IPS DF 6.9 (cell line): ENCODE measurements at regions not wholly inside any gene's neighbourhood (a gene's known extent, or its start where the extent isn't known, plus 50 kb on each side); places are given as distances from the start of the nearest gene placed in this dataset.

Experiments
- DNase-seq: peaks from one replicate; pipeline ENCODE4 v3.0.0-alpha.2; 2013; ENCODE audit warnings: low read depth, low spot score
- H3K27ac ChIP-seq: one replicate; pipeline ENCODE4 v1.5.1; 2013; ENCODE audit warnings: low read length, control low read depth
- H3K27me3 ChIP-seq: 2 replicates; pipeline ENCODE4 v1.6.1; 2013; ENCODE audit warnings: mild to moderate bottlenecking, low read length; ENCODE audit not compliant: control insufficient read depth, insufficient read depth
- H3K36me3 ChIP-seq: 2 replicates; pipeline ENCODE4 v1.6.1; 2013; ENCODE audit warnings: low read length; ENCODE audit not compliant: control insufficient read depth, insufficient read depth
- H3K4me1 ChIP-seq: 2 replicates; pipeline ENCODE4 v1.6.1; 2013; ENCODE audit warnings: low read length; ENCODE audit not compliant: control insufficient read depth, insufficient read depth
- H3K4me3 ChIP-seq: 2 replicates; pipeline ENCODE4 v1.5.1; 2013; ENCODE audit warnings: mild to moderate bottlenecking, low read length
- H3K9me3 ChIP-seq: 2 replicates; pipeline ENCODE4 v1.6.1; 2013; ENCODE audit warnings: low read length, inconsistent platforms; ENCODE audit not compliant: control insufficient read depth, insufficient read depth
- WGBS: extraction: QIAGEN DNeasy Blood & Tissue Kit; methylation state at CpG from one replicate; pipeline ENCODE4 v1.1.7; 2013; ENCODE audit warnings: mixed read lengths, missing lambda C conversion rate; ENCODE audit not compliant: insufficient read length, insufficient coverage; 5-methylcytosine and 5-hydroxymethylcytosine counted together

DNA sequence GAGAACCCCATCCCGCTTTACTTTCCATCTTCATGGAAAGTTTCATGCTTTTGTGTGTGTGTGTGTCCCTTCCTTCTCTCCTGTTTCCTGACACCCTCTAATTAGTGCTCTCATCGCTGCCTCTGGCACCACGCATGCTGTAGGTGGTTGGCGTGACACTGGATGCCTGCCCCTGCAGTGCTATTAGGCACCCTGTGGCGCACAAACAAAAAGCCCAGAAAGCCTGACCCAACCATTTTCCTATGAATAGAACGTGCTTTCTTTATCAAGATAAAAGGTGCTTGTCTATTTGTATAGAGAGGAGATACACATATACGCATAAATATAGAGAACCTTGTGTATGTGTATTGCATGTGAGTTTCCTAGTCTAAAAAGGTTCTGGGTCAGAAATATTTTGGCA is 120.8 kb upstream of the CDCA7L start:
- Histone ChIP-seq H3K27ac (no peak overlapping the region), H3K4me1 (peaks cover 2% of the 10 kb centered on the region), H3K9me3 (no peaks in the 10 kb centered on the region), H3K27me3 (no peaks in the 10 kb centered on the region), H3K36me3 (no peaks in the 10 kb centered on the region), H3K4me3 (no peak overlapping the region)
- WGBS = no CpG with 5 or more reads among the region's 7 CpGs
- no peak for DNase-seq

DNA sequence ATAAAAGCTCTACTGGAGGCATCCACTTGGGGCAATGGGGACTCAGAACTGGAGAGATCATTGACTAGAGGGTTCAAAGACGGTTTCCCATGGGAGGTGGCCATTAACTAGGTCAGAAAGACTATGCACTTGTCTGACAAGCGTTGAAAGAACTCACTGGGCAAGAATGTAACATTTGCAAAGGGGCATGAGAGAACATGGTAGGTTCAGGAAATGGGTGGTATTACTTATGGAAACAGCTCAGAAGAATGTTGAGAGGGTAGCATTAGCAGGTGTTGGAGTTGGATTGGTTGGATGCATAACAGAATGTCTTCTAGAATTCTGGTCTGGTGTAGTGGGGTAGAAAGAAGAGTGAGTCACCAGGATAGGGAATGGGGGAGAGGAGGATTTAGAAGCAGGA is 119.1 kb upstream of the CDCA7L start:
- no peak overlapping the region for H3K27ac ChIP-seq
- H3K36me3 ChIP-seq = no peaks in the 10 kb centered on the region
- no peaks in the 10 kb centered on the region for H3K27me3 ChIP-seq
- peaks cover 2% of the 10 kb centered on the region for H3K4me1 ChIP-seq
- DNase-seq = no peak
- no peaks in the 10 kb centered on the region for H3K9me3 ChIP-seq
- no CpG with 5 or more reads among the region's 2 CpGs for WGBS
- H3K4me3 ChIP-seq = no peak overlapping the region

DNA sequence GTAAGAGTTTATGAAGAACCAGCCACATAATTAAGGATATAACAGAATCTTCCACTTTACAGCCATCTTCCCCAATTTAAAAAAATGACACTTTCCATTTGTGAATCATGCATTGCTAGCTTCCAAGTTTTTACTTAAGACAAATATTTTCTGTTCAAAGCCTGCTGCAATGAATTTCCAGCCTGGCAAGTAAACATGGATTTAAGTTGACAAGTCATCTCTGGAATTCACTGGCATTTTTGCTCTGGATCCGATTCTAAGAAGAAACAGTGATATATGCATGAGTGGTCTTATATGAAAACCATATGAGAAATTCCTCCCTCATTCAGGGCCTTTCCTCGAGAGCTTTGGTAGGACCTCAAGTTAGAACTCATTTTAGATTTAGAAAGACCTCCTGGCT is 116.1 kb upstream of the CDCA7L start:
- no CpG with 5 or more reads among the region's 2 CpGs for WGBS
- Histone ChIP-seq H3K36me3 (no peaks in the 10 kb centered on the region), H3K27me3 (no peaks in the 10 kb centered on the region), H3K4me3 (no peak overlapping the region), H3K4me1 (peaks cover 2% of the 10 kb centered on the region), H3K27ac (no peak overlapping the region), H3K9me3 (no peaks in the 10 kb centered on the region)
- DNase-seq = no peak

DNA sequence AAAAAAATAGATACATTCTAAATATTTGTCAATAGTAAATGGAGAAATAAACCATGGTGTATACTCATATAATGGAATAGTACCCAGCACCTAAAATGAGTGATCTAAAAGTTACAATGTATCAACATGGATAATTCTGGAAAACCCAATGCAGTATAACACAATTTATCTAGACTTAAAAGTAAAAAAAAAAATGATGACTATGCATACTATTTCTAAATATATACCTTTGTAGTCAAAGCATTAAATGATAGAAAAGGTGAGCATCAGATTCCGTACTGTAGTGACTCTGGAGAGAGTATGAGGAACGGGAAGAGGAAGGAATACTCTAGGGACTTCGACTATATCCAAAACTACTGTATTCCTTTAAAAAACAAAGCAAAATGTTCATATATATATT is 115.2 kb upstream of the CDCA7L start:
- no CpG with 5 or more reads among the region's 3 CpGs for WGBS
- H3K4me1 ChIP-seq = no peaks in the 10 kb centered on the region
- no peak overlapping the region for H3K4me3 ChIP-seq
- H3K9me3 ChIP-seq = no peaks in the 10 kb centered on the region
- no peaks in the 10 kb centered on the region for H3K27me3 ChIP-seq
- DNase-seq = no peak
- no peaks in the 10 kb centered on the region for H3K36me3 ChIP-seq
- no peak overlapping the region for H3K27ac ChIP-seq

DNA sequence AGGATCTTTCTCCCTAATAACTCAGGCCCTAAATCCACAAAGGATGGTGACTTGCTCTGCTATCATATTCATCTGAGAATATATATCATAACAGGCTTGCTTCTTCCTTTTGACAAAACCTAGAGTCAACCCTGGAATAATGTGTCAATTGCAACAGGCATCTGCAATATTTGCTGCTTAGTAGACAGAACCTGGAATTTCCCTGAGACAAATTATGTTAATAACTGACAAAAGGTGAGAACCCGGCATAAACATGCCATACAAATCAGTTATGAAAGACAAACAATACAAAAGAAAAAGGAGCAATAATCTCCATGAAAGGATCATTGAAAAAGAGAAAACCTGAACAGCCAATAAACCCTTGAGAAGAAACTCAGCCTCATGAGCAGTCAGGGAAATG is 114.5 kb upstream of the CDCA7L start:
- Histone ChIP-seq H3K27me3 (no peaks in the 10 kb centered on the region), H3K27ac (no peak overlapping the region), H3K4me1 (no peaks in the 10 kb centered on the region), H3K36me3 (no peaks in the 10 kb centered on the region), H3K9me3 (no peaks in the 10 kb centered on the region), H3K4me3 (no peak overlapping the region)
- WGBS = no CpG with 5 or more reads among the region's 1 CpG
- no peak for DNase-seq

DNA sequence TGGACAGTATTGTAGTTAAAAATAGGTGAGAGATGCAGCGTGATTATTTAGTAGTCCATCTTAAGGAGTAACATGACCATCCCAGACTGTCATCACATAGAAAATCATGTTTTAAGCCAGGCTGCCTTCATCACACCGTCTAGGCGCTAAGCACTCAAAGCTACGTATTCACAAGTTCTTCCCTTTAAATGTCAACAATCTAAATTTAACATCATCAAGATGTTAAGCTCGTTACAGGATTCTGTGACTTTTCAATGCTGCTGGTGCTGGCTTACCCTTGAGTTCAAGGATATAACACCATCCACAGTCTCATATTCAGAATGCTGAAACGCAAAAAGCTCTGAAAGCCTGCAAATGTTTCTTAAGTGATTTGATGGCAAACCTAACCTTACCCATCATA is 109.5 kb upstream of the CDCA7L start:
- no peaks in the 10 kb centered on the region for H3K9me3 ChIP-seq
- WGBS = no CpG with 5 or more reads among the region's 6 CpGs
- H3K4me3 ChIP-seq = no peak overlapping the region
- H3K4me1 ChIP-seq = no peaks in the 10 kb centered on the region
- no peaks in the 10 kb centered on the region for H3K36me3 ChIP-seq
- DNase-seq = no peak
- no peaks in the 10 kb centered on the region for H3K27me3 ChIP-seq
- H3K27ac ChIP-seq = no peak overlapping the region

DNA sequence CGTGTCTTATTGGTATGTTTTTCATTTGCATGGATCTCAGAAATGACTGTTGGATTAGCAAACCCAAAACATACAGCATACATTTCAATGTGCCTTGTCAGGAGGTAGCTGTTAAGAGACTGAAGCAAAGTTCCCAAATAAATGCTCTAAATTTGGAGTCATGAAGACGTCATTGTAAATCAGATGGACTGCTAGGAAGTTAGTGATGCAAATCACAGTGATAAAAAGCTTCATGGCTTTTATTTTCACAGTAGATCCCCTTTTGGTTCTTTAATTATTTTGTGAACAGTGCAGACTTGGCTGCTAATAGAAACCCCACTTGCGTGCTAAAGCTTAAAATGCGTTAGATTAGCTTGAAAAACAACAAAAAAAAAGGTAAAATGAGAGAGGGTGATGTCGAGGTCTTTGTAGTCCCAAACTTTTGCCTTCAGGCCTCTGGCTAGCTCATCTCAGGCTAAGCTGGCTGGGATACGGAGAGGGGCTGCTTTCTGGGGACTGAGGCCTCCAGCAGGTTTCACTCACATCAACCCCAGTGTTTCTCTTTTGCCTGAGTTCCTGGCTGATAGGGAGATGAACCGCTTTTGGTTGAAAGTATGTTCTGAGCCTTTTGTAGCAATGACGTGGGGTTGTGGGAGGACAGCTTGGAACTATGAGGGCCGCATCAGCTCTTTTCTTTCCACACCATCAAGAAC is 107.1 kb upstream of the CDCA7L start:
- H3K27me3 ChIP-seq = no peaks in the 10 kb centered on the region
- DNase-seq = no peak
- H3K4me1 ChIP-seq = no peaks in the 10 kb centered on the region
- no CpG with 5 or more reads among the region's 9 CpGs for WGBS
- no peaks in the 10 kb centered on the region for H3K9me3 ChIP-seq
- H3K4me3 ChIP-seq = no peak overlapping the region
- H3K27ac ChIP-seq = no peak overlapping the region
- no peaks in the 10 kb centered on the region for H3K36me3 ChIP-seq

DNA sequence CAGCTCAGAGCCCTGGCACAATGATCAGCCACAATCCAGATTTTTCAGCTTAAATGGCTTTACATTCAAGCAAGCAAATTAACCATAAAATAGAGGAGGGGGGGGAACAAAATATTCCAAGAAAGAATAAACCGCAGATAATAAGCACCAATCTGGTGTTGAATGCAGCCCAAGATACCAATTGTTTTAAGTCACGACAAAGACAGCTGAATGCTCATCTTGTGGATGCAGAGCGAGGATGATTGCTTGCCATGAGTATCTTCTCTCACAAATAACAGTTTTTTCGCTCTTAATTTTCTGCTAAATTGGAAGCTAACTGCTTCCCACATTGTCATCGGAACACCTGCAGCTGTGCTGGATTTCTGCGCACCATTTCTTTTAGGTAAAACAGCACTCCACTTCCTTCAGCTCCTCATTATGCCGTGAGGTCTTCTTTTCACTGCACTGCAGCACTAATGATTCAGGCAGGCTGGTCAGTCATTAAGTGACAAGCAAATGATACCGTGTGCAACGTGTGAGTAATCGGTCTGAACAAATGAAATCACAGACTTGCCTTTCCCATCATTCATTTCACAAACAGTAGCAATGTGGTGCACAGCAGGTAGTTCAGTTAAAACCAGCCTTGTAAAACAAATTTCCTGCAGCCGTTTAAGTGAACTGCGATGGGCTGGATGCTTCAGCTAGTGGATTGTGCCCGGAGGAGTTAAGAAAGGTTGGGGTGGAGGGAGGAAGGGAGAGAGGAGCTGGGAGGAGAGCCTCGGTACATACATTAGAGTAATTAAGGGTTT is 106.4 kb upstream of the CDCA7L start:
- Histone ChIP-seq H3K27ac (no peak overlapping the region), H3K36me3 (no peaks in the 10 kb centered on the region), H3K4me1 (no peaks in the 10 kb centered on the region), H3K4me3 (no peak overlapping the region), H3K27me3 (no peaks in the 10 kb centered on the region), H3K9me3 (no peaks in the 10 kb centered on the region)
- no peak for DNase-seq
- no CpG with 5 or more reads among the region's 14 CpGs for WGBS

DNA sequence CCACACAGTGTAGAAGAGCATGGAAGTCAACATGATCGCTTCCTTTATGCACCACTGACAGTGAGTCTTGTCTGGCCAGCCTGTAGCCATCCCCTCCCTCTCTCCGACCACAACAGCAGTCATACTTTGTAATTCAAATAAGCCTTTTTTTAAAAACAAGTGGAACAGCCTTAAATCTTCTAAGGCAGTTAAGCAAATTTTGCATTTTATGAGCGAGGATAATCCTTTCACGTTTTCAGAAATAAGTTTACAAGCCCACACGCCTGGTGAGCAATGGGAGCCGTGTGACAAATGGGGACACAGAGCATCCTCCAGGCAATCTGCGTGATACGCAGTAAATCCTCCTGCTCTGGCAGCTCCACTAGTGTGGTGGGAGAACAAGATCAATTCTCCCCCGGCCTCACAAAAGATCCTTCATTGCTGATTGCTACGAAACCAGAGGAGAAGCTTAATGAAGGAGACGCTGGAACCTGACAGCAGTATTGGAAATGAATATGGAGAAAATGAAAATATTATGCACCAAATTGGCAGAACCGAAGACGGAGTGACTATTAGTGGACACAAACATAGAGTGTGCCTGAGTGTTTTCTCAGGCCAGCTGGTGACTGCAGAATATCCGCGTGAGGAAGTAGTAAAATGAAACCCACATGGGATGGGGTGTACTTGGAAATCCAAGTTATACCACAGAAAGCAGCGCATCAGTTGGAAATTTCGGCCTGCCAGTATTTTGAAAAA is 104.2 kb upstream of the CDCA7L start:
- H3K27me3 ChIP-seq = no peaks in the 10 kb centered on the region
- no peaks in the 10 kb centered on the region for H3K9me3 ChIP-seq
- H3K4me3 ChIP-seq = no peak overlapping the region
- H3K27ac ChIP-seq = no peak overlapping the region
- DNase-seq = no peak
- no peaks in the 10 kb centered on the region for H3K4me1 ChIP-seq
- no CpG with 5 or more reads among the region's 17 CpGs for WGBS
- H3K36me3 ChIP-seq = no peaks in the 10 kb centered on the region

DNA sequence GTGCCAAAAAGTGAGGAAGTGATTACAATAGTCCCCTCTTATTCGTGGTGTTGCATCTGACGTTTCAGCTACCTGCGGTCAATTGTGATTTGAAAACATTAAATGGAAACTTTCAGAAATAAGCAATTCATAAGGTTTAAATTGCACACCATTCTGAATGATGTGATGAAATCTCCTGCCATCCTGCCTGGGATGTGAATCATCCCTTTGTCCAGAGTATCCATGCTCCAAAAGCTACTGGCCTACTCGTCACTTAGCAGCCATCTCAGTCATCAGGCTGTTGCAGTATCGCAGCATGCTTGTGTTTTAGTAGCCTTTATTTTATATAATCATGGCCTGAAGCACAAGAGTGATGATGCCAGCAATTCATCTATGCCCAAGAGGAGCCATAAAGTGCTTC is 97.7 kb upstream of the CDCA7L start:
- Histone ChIP-seq H3K4me3 (no peak overlapping the region), H3K9me3 (no peaks in the 10 kb centered on the region), H3K27me3 (no peaks in the 10 kb centered on the region), H3K4me1 (no peaks in the 10 kb centered on the region), H3K36me3 (no peaks in the 10 kb centered on the region), H3K27ac (no peak overlapping the region)
- WGBS = no CpG with 5 or more reads among the region's 5 CpGs
- no peak for DNase-seq
